Cardiac fibroblast (primary cell): ENCODE measurements at regions not wholly inside any gene's neighbourhood (a gene's known extent, or its start where the extent isn't known, plus 50 kb on each side); places are given as distances from the start of the nearest gene placed in this dataset.

Source experiments
- DNase-seq, 2 donors: peaks; one replicate each; pipeline versions ENCODE4 v3.0.0 to v3.0.0-alpha.2; 2010; ENCODE audit warnings: low read depth in 2 of 2
- H3K4me3 ChIP-seq, 2 donors: replicated peaks in 1 of 2; 1 replicate in 1 of 2; 2 replicates in 1 of 2; pipeline ENCODE4 v1.5.1; 2011; ENCODE audit warnings: low read depth in 2 of 2, low read length in 2 of 2, mild to moderate bottlenecking in 2 of 2, moderate library complexity in 1 of 2
- TF ChIP-seq, protein P1 (sequence below): IDR thresholded peaks from one replicate; pipeline ENCODE4 v1.5.1; 2011; ENCODE audit warnings: low read depth, mild to moderate bottlenecking, low read length, inconsistent platforms

DNA sequence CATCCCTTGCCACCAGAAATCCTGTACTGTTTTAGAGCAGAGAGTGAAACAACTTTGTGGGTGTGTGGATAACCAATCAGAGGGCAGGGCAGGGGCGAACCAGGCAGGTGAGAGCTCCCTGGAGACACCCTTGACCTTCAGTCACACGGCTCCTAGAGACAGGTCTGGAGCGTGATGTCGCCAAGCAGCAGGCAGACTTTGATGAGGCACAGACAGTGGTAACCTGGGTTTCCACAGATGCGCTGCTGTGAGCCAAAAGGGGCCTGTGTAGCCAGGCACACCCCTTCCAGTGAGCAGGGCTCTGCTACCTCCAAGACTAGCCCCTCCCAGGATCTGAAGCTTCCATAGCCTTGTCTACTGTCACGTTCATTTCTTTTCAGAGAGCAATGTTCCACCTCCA, 317.8 kb upstream of the ADCY2 start:
- no peak for DNase-seq
- H3K4me3 ChIP-seq, result no peak overlapping the region
- TF ChIP-seq, protein P1, sequence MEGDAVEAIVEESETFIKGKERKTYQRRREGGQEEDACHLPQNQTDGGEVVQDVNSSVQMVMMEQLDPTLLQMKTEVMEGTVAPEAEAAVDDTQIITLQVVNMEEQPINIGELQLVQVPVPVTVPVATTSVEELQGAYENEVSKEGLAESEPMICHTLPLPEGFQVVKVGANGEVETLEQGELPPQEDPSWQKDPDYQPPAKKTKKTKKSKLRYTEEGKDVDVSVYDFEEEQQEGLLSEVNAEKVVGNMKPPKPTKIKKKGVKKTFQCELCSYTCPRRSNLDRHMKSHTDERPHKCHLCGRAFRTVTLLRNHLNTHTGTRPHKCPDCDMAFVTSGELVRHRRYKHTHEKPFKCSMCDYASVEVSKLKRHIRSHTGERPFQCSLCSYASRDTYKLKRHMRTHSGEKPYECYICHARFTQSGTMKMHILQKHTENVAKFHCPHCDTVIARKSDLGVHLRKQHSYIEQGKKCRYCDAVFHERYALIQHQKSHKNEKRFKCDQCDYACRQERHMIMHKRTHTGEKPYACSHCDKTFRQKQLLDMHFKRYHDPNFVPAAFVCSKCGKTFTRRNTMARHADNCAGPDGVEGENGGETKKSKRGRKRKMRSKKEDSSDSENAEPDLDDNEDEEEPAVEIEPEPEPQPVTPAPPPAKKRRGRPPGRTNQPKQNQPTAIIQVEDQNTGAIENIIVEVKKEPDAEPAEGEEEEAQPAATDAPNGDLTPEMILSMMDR, result no peak

DNA sequence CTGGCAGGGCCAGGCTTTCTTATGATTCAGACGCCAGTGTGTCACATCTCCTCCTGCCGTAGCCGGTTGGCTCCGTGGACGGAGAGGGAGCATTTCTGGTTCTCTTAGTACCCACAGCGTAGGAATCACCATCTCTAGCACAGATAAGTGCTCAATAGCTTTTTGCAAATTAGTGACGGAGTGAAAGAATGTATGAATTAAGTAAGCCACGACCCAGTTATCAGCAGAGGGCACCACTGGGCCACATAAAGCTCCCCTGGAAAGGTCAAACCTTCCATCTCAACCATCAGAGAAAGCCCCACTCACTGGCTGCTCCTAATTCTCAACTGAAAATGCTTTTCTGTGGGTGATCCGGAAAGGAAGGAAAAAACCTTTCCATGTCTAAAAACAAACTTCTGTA, 317.0 kb upstream of the ADCY2 start:
- no peak overlapping the region for H3K4me3 ChIP-seq
- TF ChIP-seq, protein P1, result no peak
- no peak for DNase-seq

DNA sequence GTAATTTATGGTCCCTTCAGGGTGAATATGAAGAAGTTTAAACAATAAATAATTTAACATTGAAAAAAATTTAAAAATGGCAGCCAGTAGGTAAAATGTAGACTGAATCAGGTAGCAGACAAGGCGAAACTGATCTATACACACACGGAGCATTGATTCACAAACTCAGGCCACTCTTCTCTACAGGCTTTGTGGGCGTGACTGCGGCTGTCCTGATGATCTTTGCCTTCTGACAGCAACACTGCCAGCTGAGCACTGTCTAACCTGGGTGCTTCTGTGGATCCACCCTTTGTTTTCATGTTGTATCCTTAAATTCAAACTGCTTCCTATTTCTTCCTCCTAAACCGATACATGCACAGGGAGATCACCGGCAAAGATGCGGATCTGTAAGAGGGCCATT, 315.4 kb upstream of the ADCY2 start:
- H3K4me3 ChIP-seq, result no peak overlapping the region
- TF ChIP-seq, protein P1, result no peak

DNA sequence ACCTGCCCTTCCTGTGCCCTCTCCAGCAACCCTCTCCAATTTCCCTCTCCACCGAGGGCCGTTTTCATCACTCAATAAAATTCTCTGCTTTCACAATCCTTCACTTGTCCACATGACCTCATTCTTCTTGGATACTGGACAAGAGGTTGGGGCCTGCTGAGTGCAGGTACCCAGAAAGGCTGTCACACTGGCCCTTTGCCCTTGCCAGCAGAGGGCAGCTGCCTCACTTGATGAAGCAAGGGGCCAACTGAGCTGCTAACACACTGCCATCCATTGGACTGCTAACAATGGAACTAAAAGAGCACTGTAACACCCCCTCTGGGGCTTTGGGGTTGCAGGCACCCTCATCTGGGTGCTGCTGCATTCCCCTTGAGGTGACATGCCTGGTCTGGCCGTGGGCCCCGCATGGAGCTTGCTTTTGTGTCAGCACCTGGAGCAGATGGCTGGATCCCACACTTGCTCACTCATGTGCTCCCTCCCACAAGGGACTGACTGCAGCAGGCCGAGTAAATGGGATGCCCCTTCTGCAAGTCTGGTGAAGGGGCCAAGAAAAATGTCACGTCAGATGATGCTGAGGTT, 308.1 kb upstream of the ADCY2 start:
- no peak overlapping the region for H3K4me3 ChIP-seq
- TF ChIP-seq, protein P1, result no peak

More for the DNA sequence above, 315.4 kb upstream of the ADCY2 start:
- DNase-seq, result no peak

DNA sequence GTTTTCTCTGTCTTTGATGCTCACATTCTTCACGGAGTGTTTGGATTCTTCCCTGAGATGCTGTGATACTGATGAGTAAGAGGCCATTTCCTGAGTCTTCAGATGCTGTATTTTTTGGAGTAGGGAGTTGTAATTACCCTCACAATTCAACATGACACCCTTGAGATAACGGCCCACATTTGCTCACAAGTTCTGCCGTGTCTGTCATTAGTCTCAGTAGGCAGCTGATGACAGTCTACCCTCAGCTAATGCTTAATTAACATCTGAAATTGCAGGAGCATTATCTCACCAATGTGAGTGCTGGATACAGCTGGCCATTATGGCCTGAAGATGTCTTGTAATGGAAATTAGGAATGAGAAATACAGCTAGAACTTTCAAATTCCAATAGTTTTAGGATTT, 307.1 kb upstream of the ADCY2 start:
- H3K4me3 ChIP-seq, result no peak overlapping the region
- no peak for DNase-seq
- TF ChIP-seq, protein P1, result no peak

More for the DNA sequence above, 308.1 kb upstream of the ADCY2 start:
- DNase-seq, result no peak

DNA sequence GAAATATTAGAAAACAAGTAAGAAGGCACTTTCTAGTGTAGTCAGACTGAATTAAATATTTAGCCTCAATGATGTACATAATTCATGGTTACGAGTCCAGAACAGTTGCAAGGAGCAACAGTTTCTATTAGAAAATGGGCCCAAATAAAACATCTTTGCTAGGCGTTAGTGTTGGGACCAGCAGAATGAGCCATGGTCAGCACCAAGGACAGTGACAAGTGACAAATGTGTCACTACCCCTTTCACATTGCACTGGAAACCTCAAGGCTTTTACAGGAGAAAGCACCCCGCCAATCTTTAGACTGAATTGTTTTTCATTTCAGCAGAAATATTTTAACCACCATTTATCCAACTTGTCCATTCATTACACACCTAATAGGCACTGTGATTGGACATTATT, 301.3 kb upstream of the ADCY2 start:
- DNase-seq, result no peak
- TF ChIP-seq, protein P1, result no peak
- no peak overlapping the region for H3K4me3 ChIP-seq

DNA sequence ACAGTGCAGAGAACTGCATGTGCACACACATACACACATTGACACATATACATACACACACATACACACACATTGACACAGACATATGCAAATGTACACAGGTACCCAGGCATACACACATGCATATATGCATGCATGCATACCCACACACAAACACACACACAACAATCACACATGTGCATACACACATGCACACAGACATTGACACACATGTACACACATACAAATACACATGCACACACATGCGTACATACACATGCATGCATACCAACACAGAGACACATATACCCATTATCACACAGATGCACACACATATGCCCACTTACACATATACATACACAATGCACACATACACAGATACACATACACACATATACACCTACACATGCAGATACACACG, 299.6 kb upstream of the ADCY2 start:
- no peak for DNase-seq
- TF ChIP-seq, protein P1, result no peak
- H3K4me3 ChIP-seq, result no peak overlapping the region
